SKM-1 treated with dmso at 0.1 percent for 144 hours (cell line): ENCODE measurements at regions not wholly inside any gene's neighbourhood (a gene's known extent, or its start where the extent isn't known, plus 50 kb on each side); places are given as distances from the start of the nearest gene placed in this dataset.
"Not testable (repeated sequence)": the region's sequence is repeated elsewhere in the genome, so short reads cannot be mapped to it uniquely, and the experiment has no call there.

Experiments used
- DNase-seq: peaks from one replicate; lab custom pipeline; 2025; ENCODE audit not compliant: unreplicated experiment; lab: John Stamatoyannopoulos, UW

GRCh38 chr1:105483436-105483835 is 1573.0 kb upstream of the PRMT6 start:
- DNase-seq, result no peak

GRCh38 chr1:105485207-105485606 is 1571.3 kb upstream of the PRMT6 start:
- no peak for DNase-seq

GRCh38 chr1:105492921-105493320 is 1563.6 kb upstream of the PRMT6 start:
- no peak for DNase-seq

GRCh38 chr1:105516068-105516467 is 1540.4 kb upstream of the PRMT6 start:
- DNase-seq, result no peak

- no peak for DNase-seq
These were observed 1522.5 kb upstream of the PRMT6 start for GRCh38 chr1:105533996-105534395.

GRCh38 chr1:105544475-105544874 is 1512.0 kb upstream of the PRMT6 start:
- no peak for DNase-seq

- DNase-seq, result no peak
These were observed 1500.2 kb upstream of the PRMT6 start for GRCh38 chr1:105556266-105556665.

GRCh38 chr1:105558023-105558422 is 1498.5 kb upstream of the PRMT6 start:
- no peak for DNase-seq

GRCh38 chr1:105565006-105565405 is 1491.5 kb upstream of the PRMT6 start:
- DNase-seq, result no peak

GRCh38 chr1:105585791-105586190 is 1470.7 kb upstream of the PRMT6 start:
- no peak for DNase-seq

GRCh38 chr1:105591681-105592080 is 1464.8 kb upstream of the PRMT6 start:
- no peak for DNase-seq

GRCh38 chr1:105608713-105609112 is 1447.8 kb upstream of the PRMT6 start:
- DNase-seq, result no peak

- DNase-seq, result no peak
These were observed 1430.0 kb upstream of the PRMT6 start for GRCh38 chr1:105626276-105626987.

- DNase-seq, result not testable (repeated sequence)
These were observed 1425.2 kb upstream of the PRMT6 start for GRCh38 chr1:105631153-105631744.

GRCh38 chr1:105632342-105633196 is 1423.9 kb upstream of the PRMT6 start:
- DNase-seq, result no peak

GRCh38 chr1:105636052-105636451 is 1420.4 kb upstream of the PRMT6 start:
- DNase-seq, result no peak

GRCh38 chr1:105641407-105641806 is 1415.1 kb upstream of the PRMT6 start:
- DNase-seq, result no peak

GRCh38 chr1:105652109-105652508 is 1404.4 kb upstream of the PRMT6 start:
- no peak for DNase-seq

GRCh38 chr1:105655032-105655431 is 1401.4 kb upstream of the PRMT6 start:
- DNase-seq, result no peak

- no peak for DNase-seq
These were observed 1392.0 kb upstream of the PRMT6 start for GRCh38 chr1:105664495-105664894.

GRCh38 chr1:105678334-105678733 is 1378.1 kb upstream of the PRMT6 start:
- DNase-seq, result no peak

- DNase-seq, result no peak
These were observed 1371.8 kb upstream of the PRMT6 start for GRCh38 chr1:105684714-105685113.
